Prostate gland (tissue), 2 donors: ENCODE measurements at regions not wholly inside any gene's neighbourhood (a gene's known extent, or its start where the extent isn't known, plus 50 kb on each side); places are given as distances from the start of the nearest gene placed in this dataset.

ENCODE experiments used
- DNase-seq: peaks from one replicate; pipeline ENCODE4 v3.0.0-alpha.2; 2019; ENCODE audit warnings: low spot score
- H3K27ac ChIP-seq, 2 donors: fragments of 200-600 bp; sonication (generic); 2 replicates each; pipeline ENCODE4 v1.5.1; 2017 to 2019
- H3K27me3 ChIP-seq: fragments of 200-600 bp; sonication (generic); replicated peaks from 2 replicates; pipeline ENCODE4 v1.5.1; 2019; ENCODE audit not compliant: insufficient read depth
- H3K36me3 ChIP-seq, 2 donors: fragments of 200-600 bp; sonication (generic); 1 replicate in 1 of 2; 2 replicates in 1 of 2; pipeline versions ENCODE4 v1.5.1 to v1.8.1; 2017 to 2019
- H3K4me1 ChIP-seq: fragments of 200-600 bp; sonication (generic); replicated peaks from 2 replicates; pipeline ENCODE4 v1.5.1; 2019
- H3K4me3 ChIP-seq, 2 donors: fragments of 200-600 bp; sonication (generic); 2 replicates each; pipeline ENCODE4 v1.5.1; 2017 to 2019
- H3K9me3 ChIP-seq: fragments of 200-600 bp; sonication (generic); 2 replicates; pipeline ENCODE4 v1.5.1; 2017
- CTCF ChIP-seq, 4 experiments: fragments of 200-600 bp in 2 of 4; fragments of 450-650 bp in 2 of 4; sonication (generic) in 2 of 4; IDR thresholded peaks; 1 replicate in 3 of 4; 2 replicates in 1 of 4; pipeline ENCODE4 v1.5.1; 2016 to 2019; ENCODE audit warnings: antibody characterized with exemption in 4 of 4, mild to moderate bottlenecking in 2 of 4, moderate library complexity in 2 of 4
- POLR2A ChIP-seq: fragments of 450-650 bp; IDR thresholded peaks from one replicate; pipeline ENCODE4 v1.6.1; 2016; ENCODE audit warnings: antibody characterized with exemption, mild to moderate bottlenecking
- POLR2AphosphoS5 ChIP-seq: sonication (generic); formaldehyde crosslinking; IDR thresholded peaks from one replicate; pipeline ENCODE4 v1.6.1; 2017; ENCODE audit warnings: antibody characterized with exemption
- WGBS: methylation state at CpG from one replicate; pipeline ENCODE4 v1.1.5; 2018; 5-methylcytosine and 5-hydroxymethylcytosine counted together
- intact Hi-C: fragments of 100-400 bp; cut with DNase I; formaldehyde crosslinking; loops from one replicate; pipeline ENCODE4 v1.14.2; 2022

GRCh38 chr5:74199005-74199404, 441.5 kb downstream of the ENC1 start:
- Histone ChIP-seq H3K27ac (no peak overlapping the region), H3K4me3 (no peak overlapping the region), H3K4me1 (no peaks in the 10 kb centered on the region), H3K9me3 (no peaks in the 10 kb centered on the region), H3K36me3 (no peaks in the 10 kb centered on the region), H3K27me3 (no peaks in the 10 kb centered on the region)
- WGBS = 60% methylated on average over 2 of the region's 2 CpGs
- no peak for TF ChIP-seq POLR2AphosphoS5
- no peak for TF ChIP-seq CTCF (IDR thresholded peaks at IDR 0.05)
- no peak for TF ChIP-seq POLR2A
- intact Hi-C loops = no loop called here
- no peak for DNase-seq

- Histone ChIP-seq H3K4me3 (no peak overlapping the region), H3K27ac (no peak overlapping the region), H3K4me1 (no peaks in the 10 kb centered on the region), H3K9me3 (no peaks in the 10 kb centered on the region), H3K36me3 (no peaks in the 10 kb centered on the region), H3K27me3 (no peaks in the 10 kb centered on the region)
- 93% methylated on average over 2 of the region's 2 CpGs for WGBS
- DNase-seq = no peak
- intact Hi-C loops = no loop called here
- TF ChIP-seq POLR2AphosphoS5 (no peak), CTCF (IDR thresholded peaks at IDR 0.05) (no peak), POLR2A (no peak)
Observed at GRCh38 chr5:74198156-74198555, 442.4 kb downstream of the ENC1 start.

- TF ChIP-seq POLR2AphosphoS5 (no peak), CTCF (IDR thresholded peaks at IDR 0.05) (no peak), POLR2A (no peak)
Observed at GRCh38 chr5:74196233-74196632, 444.3 kb downstream of the ENC1 start.

GRCh38 chr5:74194196-74194595, 446.3 kb downstream of the ENC1 start:
- Histone ChIP-seq H3K9me3 (no peaks in the 10 kb centered on the region), H3K36me3 (no peaks in the 10 kb centered on the region), H3K4me1 (no peaks in the 10 kb centered on the region), H3K27me3 (no peaks in the 10 kb centered on the region), H3K4me3 (no peak overlapping the region), H3K27ac (no peak overlapping the region)
- TF ChIP-seq CTCF (IDR thresholded peaks at IDR 0.05) (no peak), POLR2AphosphoS5 (no peak), POLR2A (no peak)
- 93% methylated on average over 4 of the region's 4 CpGs for WGBS
- intact Hi-C loops = no loop called here
- no peak for DNase-seq

More at GRCh38 chr5:74196233-74196632, 444.3 kb downstream of the ENC1 start:
- no peaks in the 10 kb centered on the region for H3K4me1 ChIP-seq
- H3K27me3 ChIP-seq = no peaks in the 10 kb centered on the region
- H3K27ac ChIP-seq = no peak overlapping the region
- no peaks in the 10 kb centered on the region for H3K9me3 ChIP-seq
- H3K36me3 ChIP-seq = no peaks in the 10 kb centered on the region
- intact Hi-C loops = no loop called here
- no peak for DNase-seq
- no peak overlapping the region for H3K4me3 ChIP-seq
- 72% methylated on average over 2 of the region's 2 CpGs for WGBS

GRCh38 chr5:74192606-74193299, 447.8 kb downstream of the ENC1 start:
- Histone ChIP-seq H3K27me3 (no peaks in the 10 kb centered on the region), H3K9me3 (no peaks in the 10 kb centered on the region), H3K36me3 (no peaks in the 10 kb centered on the region), H3K27ac (no peak overlapping the region), H3K4me1 (no peaks in the 10 kb centered on the region), H3K4me3 (no peak overlapping the region)
- no peak for DNase-seq
- intact Hi-C loops = no loop called here
- TF ChIP-seq POLR2A (no peak), POLR2AphosphoS5 (no peak), CTCF (IDR thresholded peaks at IDR 0.05) (no peak)
- 73% methylated on average over 9 of the region's 9 CpGs for WGBS
